Stimulated activated CD4-positive, alpha-beta T cell treated with anti-CD3 and anti-CD28 coated beads, Interleukin-2, amount 100 ng/mL, for 48 hours (primary cell): ENCODE measurements at regions not wholly inside any gene's neighbourhood (a gene's known extent, or its start where the extent isn't known, plus 50 kb on each side); places are given as distances from the start of the nearest gene placed in this dataset.

Experiments used
- DNase-seq, 2 donors: peaks; one replicate each; pipeline ENCODE4 v3.0.0-alpha.2; 2020

- DNase-seq = no peak
Observed at GRCh38 chr18:67621049-67621713, 104.7 kb upstream of the DSEL start.

- DNase-seq = no peak
Observed at GRCh38 chr18:67618061-67618460, 101.5 kb upstream of the DSEL start.

DNA sequence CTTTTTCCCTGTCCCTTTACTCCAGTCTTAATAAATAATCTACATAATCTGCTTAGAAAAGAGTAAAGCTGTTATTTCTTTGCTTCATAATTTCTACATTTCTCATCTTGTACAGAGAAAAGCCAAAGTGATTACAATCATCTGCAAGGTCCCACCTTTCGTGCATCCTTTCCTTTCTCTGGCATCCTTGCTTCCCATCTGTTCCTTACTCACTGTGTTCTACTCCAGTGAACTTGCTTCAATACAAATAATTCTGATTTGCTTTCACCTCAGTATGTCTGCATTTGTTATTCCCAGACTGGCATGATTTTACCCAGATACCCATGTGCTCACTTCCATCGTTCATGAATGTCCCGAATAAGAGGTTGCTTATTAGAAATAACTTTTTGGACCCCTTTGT is 99.4 kb upstream of the DSEL start:
- DNase-seq = no peak

- DNase-seq = no peak
Observed at GRCh38 chr18:67613731-67614130, 97.2 kb upstream of the DSEL start.

DNA sequence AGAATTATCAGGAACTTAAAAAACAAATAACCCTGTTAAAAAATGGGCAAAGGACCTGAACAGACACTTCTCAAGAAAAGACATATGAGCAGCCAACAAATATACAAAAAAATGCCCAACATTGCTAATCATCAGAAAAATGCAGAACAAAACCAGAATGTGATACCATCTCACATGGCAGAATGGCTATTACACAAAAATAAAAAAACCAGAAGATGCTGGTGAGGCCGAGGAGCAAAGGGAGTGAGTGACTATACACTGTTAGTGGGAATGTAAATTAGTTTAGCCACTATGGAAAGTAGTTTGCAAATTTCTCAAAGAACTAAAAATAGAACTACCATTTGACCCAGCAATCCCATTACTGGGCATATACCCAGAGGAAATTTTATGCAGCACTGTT is 95.8 kb upstream of the DSEL start:
- DNase-seq = no peak

GRCh38 chr18:67608615-67609273 is 92.2 kb upstream of the DSEL start:
- DNase-seq = no peak

GRCh38 chr18:67608191-67608590 is 91.7 kb upstream of the DSEL start:
- DNase-seq = no peak

DNA sequence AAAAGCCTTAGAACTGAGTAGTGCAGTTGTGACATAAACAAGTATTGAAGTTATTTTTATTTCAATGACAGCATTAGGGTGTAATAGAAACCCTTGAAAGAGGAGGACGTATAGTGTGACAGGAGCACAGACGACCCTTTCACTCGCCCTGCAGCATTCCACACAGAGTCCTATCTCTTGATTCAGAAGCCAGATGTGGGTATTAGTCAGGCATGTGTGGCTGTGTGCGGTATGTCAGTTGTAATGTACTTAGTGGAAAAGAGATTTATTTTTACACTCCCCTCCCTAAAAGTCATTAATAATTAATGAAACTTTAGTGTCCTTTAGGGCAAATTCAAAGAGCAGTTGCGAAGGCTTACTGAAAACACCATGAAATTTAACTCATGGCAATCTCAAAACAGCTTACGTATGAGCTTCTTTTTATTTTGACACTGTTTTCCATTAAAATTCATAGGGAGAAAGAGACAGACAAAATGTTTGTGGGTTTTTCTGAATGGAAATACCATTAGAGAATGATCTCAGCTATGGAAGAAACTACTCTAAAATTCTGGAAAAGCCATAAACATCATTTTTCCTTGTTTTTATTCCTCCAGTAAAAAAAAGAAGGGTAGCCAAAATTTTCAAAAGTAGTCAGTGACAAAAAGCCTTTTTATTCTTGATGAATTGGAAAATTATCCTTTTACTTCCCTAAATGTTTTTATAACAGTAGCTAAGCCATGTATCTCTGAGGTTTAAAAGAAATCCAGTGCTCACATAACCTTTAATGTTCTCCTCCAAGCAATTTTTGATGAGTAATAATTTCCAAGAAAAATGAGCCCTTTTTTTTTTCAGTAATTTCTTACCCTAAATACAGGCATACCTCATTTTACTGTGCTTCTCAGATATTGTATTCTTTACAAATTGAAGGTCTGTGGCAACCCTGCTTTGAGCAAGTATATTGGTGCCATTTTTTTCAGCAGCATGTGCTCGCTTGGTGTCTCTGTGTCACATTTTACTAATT is 84.0 kb upstream of the DSEL start:
- no peak for DNase-seq

DNA sequence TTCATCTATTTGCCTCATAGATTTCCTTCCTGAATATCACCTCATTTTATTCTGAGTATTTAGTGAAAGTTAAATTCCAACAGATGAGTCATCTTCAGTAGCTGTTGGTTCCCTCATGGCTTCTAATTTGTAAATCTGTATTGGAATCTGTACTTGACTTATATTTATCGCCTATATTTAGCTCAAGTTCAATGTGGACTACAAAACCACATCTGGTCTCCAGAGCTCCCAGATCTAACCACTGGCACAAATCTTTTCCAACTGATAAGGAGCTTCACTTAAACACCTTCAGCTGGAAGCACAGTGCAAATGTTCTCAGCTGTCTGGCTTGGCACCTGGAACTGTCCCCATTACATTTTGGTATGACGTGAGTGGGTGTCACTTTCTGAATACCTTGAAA is 82.8 kb upstream of the DSEL start:
- no peak for DNase-seq

- DNase-seq = no peak
Observed at GRCh38 chr18:67597759-67598158, 81.2 kb upstream of the DSEL start.

GRCh38 chr18:67596003-67596402 is 79.5 kb upstream of the DSEL start:
- DNase-seq = no peak

- DNase-seq = no peak
Observed at GRCh38 chr18:67590571-67591141, 74.1 kb upstream of the DSEL start.

DNA sequence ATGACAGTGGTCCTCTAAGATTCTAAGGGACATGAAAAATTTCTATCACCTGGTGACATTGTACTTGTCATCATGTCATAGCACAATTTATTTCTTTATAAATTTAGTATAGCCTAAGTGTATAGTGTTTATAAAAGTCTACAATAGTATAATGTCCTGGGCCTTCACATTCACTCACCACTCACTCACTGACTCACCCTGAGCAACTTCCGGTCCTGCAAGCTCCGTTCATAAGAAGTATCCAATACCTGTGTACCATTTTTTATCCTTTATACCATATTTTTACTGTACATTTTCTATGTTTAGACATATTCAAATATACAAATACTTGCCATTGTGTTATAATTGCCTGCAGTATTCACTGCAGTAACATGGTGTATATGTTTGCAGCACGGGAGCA is 72.8 kb upstream of the DSEL start:
- no peak for DNase-seq

GRCh38 chr18:67586101-67586500 is 69.6 kb upstream of the DSEL start:
- no peak for DNase-seq

GRCh38 chr18:67583621-67584020 is 67.1 kb upstream of the DSEL start:
- no peak for DNase-seq

- no peak for DNase-seq
Observed at GRCh38 chr18:67582488-67582887, 66.0 kb upstream of the DSEL start.

DNA sequence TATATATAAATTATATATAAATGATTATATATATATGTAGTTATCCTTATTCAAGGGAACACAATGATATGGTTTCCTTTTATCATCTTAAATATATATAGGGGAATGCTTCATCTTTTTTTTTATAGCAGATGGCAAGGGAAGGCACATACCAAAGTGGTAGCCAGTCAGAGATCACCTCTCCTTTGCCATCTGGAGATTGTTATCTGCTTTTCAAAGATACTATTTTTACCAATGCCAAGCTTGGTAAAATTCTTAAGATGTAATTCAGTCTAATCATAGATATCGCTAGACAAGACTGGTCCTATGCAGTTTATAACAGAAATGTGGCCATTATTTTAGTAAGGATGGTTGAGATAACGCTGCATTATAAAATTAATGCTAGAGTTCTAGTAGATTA is 64.7 kb upstream of the DSEL start:
- DNase-seq = no peak

- no peak for DNase-seq
Observed at GRCh38 chr18:67577386-67577785, 60.9 kb upstream of the DSEL start.

DNA sequence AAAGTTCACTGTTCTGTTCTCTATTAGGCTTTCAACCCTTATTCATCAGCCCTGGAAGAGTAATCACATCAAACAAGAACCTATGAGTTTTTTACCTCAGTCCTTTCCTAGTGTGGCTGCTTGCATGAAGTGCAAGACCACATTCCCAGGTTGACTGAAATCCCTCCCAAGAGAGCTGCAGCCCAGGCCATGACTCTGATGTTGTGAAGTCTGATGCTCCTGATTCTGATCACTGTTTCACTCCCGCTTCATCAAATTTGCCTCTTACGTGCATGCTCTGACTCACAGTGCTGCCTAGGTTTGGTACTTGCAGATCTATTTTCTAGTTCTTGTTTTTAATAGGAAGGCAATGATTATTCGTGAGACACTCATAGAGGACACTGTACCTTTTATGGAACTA is 58.2 kb upstream of the DSEL start:
- DNase-seq = no peak

DNA sequence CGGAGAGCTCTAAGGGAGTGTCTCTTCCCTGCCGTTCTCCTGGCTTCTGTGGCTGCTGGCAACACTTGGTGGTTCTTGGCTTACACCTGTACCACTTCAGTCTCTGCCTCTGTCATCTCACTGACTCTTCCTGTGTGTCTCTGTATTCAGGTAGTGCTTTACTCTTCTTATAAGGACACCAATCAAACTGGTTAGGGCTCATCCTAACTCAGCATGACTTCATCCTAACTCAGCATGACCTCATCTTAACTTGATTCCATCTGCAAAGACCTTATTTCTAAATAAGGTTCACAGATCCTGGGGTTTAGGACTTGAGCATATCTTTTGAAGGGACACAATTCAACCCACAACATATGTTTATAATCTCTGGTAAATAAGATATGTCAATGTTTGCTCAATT is 51.6 kb upstream of the DSEL start:
- DNase-seq = no peak
